Nephron progenitor cell (in vitro differentiated cells): ENCODE measurements at regions not wholly inside any gene's neighbourhood (a gene's known extent, or its start where the extent isn't known, plus 50 kb on each side); places are given as distances from the start of the nearest gene placed in this dataset.

ENCODE experiments used
- DNase-seq: peaks from one replicate; pipeline ENCODE4 v3.0.0; 2021
- H3K27ac Mint-ChIP-seq: 2 replicates; pipeline ENCODE4 v1.8.0; 2021; ENCODE audit warnings: mild to moderate bottlenecking, moderate library complexity, mixed read lengths
- H3K27me3 Mint-ChIP-seq: 2 replicates; pipeline ENCODE4 v1.8.0; 2021; ENCODE audit warnings: mild to moderate bottlenecking, low read depth, mixed read lengths; ENCODE audit not compliant: poor library complexity
- H3K36me3 Mint-ChIP-seq: 2 replicates; pipeline ENCODE4 v1.8.0; 2021; ENCODE audit warnings: low read depth, mixed read lengths
- H3K4me1 Mint-ChIP-seq: 2 replicates; pipeline ENCODE4 v1.8.0; 2021; ENCODE audit warnings: mixed read lengths
- H3K4me3 Mint-ChIP-seq: 2 replicates; pipeline ENCODE4 v1.8.0; 2021; ENCODE audit warnings: mild to moderate bottlenecking, moderate library complexity, mixed read lengths
- H3K9me3 Mint-ChIP-seq: 2 replicates; pipeline ENCODE4 v1.8.0; 2021; ENCODE audit warnings: mild to moderate bottlenecking, moderate library complexity, mixed read lengths
- CTCF ChIP-seq: fragments of 200-600 bp; sonication (generic); IDR thresholded peaks from 2 replicates; pipeline ENCODE4 v1.5.0; 2021; ENCODE audit warnings: antibody characterized with exemption

GRCh38 chr5:82766206-82766605, 311.0 kb downstream of the TMEM167A start:
- H3K36me3 Mint-ChIP-seq = peaks cover 30% of the 10 kb centered on the region
- no peak for DNase-seq
- no peak for TF ChIP-seq CTCF
- H3K4me3 Mint-ChIP-seq = no peak overlapping the region
- peaks cover 5% of the 10 kb centered on the region for H3K27me3 Mint-ChIP-seq
- peaks cover 49% of the 10 kb centered on the region for H3K9me3 Mint-ChIP-seq
- peaks cover 12% of the 10 kb centered on the region for H3K4me1 Mint-ChIP-seq
- H3K27ac Mint-ChIP-seq = no peak overlapping the region

GRCh38 chr5:82765765-82766164, 311.4 kb downstream of the TMEM167A start:
- Mint-ChIP-seq H3K4me3 (no peak overlapping the region), H3K4me1 (peaks cover 12% of the 10 kb centered on the region), H3K9me3 (peaks cover 45% of the 10 kb centered on the region), H3K36me3 (peaks cover 26% of the 10 kb centered on the region), H3K27me3 (peaks cover 5% of the 10 kb centered on the region), H3K27ac (no peak overlapping the region)
- no peak for DNase-seq
- no peak for TF ChIP-seq CTCF

DNA sequence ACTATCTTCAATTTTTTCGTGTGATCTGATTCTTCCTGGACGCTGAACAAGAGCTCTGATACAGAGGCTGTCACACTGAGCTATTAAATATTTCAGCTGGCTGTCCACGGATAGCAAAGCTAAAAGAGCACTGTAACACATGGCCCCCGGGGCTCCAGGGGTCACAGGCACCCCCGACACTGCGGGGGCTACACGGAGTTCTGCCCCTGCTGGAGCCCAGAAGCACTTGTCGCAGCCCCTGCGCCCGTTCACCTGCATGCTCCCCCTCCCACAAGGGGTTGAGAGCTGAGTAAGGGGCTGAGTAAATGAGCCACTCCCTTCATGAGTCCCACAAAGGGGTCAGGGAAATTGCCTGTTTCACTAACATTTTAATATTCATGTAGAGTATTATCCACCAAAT, 316.3 kb downstream of the TMEM167A start:
- no peak for DNase-seq
- no peak overlapping the region for H3K27ac Mint-ChIP-seq

DNA sequence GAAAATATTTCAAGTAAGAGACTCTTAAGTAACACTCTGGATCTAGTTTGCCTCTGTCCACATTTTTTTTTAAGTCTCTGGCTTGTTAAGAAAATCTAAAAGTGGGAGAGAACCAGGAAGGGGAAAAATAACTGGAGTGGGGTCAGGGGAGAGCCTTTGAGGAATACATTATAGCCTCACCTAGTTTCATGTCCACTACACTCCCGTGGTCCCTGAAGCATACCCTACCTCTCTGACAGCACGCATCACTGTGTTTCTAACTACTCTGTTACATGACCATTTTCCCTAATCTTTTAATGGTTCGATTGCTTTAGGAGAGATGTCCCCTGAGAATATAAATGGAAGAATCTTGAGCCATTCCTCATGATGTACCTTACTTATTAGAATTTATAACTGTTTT, 318.3 kb downstream of the TMEM167A start:
- no peaks in the 10 kb centered on the region for H3K4me1 Mint-ChIP-seq
- H3K4me3 Mint-ChIP-seq = no peak overlapping the region
- DNase-seq = no peak
- no peak overlapping the region for H3K27ac Mint-ChIP-seq
- TF ChIP-seq CTCF = no peak
- peaks cover 5% of the 10 kb centered on the region for H3K36me3 Mint-ChIP-seq
- peaks cover 21% of the 10 kb centered on the region for H3K9me3 Mint-ChIP-seq
- H3K27me3 Mint-ChIP-seq = no peaks in the 10 kb centered on the region

More for the DNA sequence above, 316.3 kb downstream of the TMEM167A start:
- no peaks in the 10 kb centered on the region for H3K27me3 Mint-ChIP-seq
- no peak for TF ChIP-seq CTCF
- H3K9me3 Mint-ChIP-seq = peaks cover 21% of the 10 kb centered on the region
- peaks cover 7% of the 10 kb centered on the region for H3K4me1 Mint-ChIP-seq
- H3K36me3 Mint-ChIP-seq = peaks cover 5% of the 10 kb centered on the region
- H3K4me3 Mint-ChIP-seq = no peak overlapping the region

GRCh38 chr5:82754759-82755158, 322.4 kb downstream of the TMEM167A start:
- H3K36me3 Mint-ChIP-seq = peaks cover 5% of the 10 kb centered on the region
- H3K27ac Mint-ChIP-seq = no peak overlapping the region
- DNase-seq = no peak
- no peaks in the 10 kb centered on the region for H3K4me1 Mint-ChIP-seq
- no peaks in the 10 kb centered on the region for H3K27me3 Mint-ChIP-seq
- TF ChIP-seq CTCF = no peak
- no peak overlapping the region for H3K4me3 Mint-ChIP-seq
- H3K9me3 Mint-ChIP-seq = peaks cover 15% of the 10 kb centered on the region

DNA sequence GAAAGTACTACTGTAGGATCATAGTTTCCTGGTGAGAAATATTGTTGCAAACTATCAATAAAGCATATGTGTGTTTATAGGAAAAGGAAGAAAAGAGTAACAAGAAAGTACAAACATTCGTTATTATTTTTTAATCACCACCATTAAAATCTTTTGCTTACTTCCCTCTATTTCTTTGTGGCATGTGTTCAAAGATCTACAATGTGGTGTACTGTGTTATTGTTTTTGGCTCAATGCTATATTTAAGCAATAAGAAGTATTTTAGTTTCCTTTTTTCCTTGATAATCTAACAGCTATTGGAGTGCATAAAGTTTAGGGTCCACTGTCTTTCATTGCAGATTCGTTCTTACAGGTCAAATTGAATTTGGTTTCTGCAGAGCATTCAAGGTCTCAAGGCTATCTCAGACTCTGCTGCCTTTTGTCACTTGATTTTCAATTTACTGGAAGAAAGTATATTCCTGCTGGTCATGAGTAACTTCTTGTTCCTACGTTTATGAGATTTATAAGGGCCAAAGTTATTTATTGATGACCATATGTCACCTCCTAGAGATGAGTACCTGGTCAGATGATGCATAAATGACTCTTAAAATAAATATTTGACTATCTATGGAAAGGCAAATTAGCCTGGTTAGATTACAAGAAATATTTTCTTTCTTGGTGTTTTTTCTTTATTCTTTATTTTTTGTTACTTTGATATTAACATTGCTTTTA, 323.0 kb downstream of the TMEM167A start:
- H3K9me3 Mint-ChIP-seq = peaks cover 13% of the 10 kb centered on the region
- H3K4me1 Mint-ChIP-seq = no peaks in the 10 kb centered on the region
- DNase-seq = no peak

More for the DNA sequence above, 323.0 kb downstream of the TMEM167A start:
- TF ChIP-seq CTCF = no peak
- Mint-ChIP-seq H3K27ac (no peak overlapping the region), H3K27me3 (no peaks in the 10 kb centered on the region), H3K4me3 (no peak overlapping the region), H3K36me3 (peaks cover 5% of the 10 kb centered on the region)
